Mucosa of rectum (tissue), 2 donors: ENCODE measurements at regions not wholly inside any gene's neighbourhood (a gene's known extent, or its start where the extent isn't known, plus 50 kb on each side); places are given as distances from the start of the nearest gene placed in this dataset.
"Not testable (repeated sequence)": the region's sequence is repeated elsewhere in the genome, so short reads cannot be mapped to it uniquely, and the experiment has no call there.

Experiments
- H3K27ac ChIP-seq, 2 donors: one replicate each; pipeline ENCODE4 v1.7.0; 2013; ENCODE audit warnings: inconsistent platforms in 2 of 2, low read depth in 2 of 2, low read length in 2 of 2
- H3K27me3 ChIP-seq, 2 donors: one replicate each; pipeline ENCODE4 v1.7.0; 2013; ENCODE audit warnings: low read length in 2 of 2; ENCODE audit not compliant: control insufficient read depth in 2 of 2, insufficient read depth in 2 of 2
- H3K36me3 ChIP-seq, 2 donors: one replicate each; pipeline ENCODE4 v1.7.0; 2013; ENCODE audit warnings: low read length in 2 of 2; ENCODE audit not compliant: control insufficient read depth in 2 of 2, insufficient read depth in 2 of 2
- H3K4me1 ChIP-seq, 2 donors: one replicate each; pipeline ENCODE4 v1.7.0; 2013; ENCODE audit warnings: low read length in 2 of 2, mild to moderate bottlenecking in 1 of 2; ENCODE audit not compliant: control insufficient read depth in 2 of 2, insufficient read depth in 2 of 2
- H3K4me3 ChIP-seq, 2 donors: one replicate each; pipeline ENCODE4 v1.7.0; 2013; ENCODE audit warnings: low read length in 2 of 2
- H3K9ac ChIP-seq, 2 donors: one replicate each; pipeline ENCODE4 v1.7.0; 2013; ENCODE audit warnings: low read length in 2 of 2, low read depth in 1 of 2, mild to moderate bottlenecking in 1 of 2
- H3K9me3 ChIP-seq, 2 donors: one replicate each; pipeline ENCODE4 v1.7.0; 2013; ENCODE audit warnings: low read length in 2 of 2; ENCODE audit not compliant: control insufficient read depth in 2 of 2
- donor health status: healthy.
- donor health status: Normal muscosa, but diverticular disease.

DNA sequence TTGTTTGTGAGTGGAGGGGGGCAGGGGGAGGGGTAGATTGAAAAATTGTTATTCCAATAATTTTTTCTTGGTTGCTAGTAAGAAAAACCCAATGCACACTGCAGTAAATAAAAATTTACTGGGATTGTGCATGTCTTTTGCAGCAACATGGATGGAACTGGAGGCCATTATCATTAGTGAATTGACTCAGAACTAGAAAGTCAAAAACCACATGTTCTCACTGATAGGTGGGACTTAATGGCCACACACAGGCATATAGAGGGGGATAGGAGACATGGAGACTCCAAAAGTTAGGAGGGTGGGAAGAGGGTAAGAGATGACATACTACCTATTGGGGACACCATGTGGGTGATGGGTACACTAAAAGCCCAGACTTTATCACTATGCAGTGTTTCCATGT is 67.2 kb downstream of the BUB3 start:
- Histone ChIP-seq H3K9me3 (no peaks in the 10 kb centered on the region), H3K9ac (no peak overlapping the region), H3K4me3 (no peak overlapping the region), H3K27ac (no peak overlapping the region), H3K36me3 (no peaks in the 10 kb centered on the region), H3K27me3 (no peaks in the 10 kb centered on the region), H3K4me1 (no peaks in the 10 kb centered on the region)

GRCh38 chr10:123222832-123223231 is 68.6 kb downstream of the BUB3 start:
- no peak overlapping the region for H3K4me3 ChIP-seq
- no peaks in the 10 kb centered on the region for H3K4me1 ChIP-seq
- no peaks in the 10 kb centered on the region for H3K36me3 ChIP-seq
- H3K27me3 ChIP-seq = no peaks in the 10 kb centered on the region
- no peak overlapping the region for H3K9ac ChIP-seq
- no peak overlapping the region for H3K27ac ChIP-seq
- H3K9me3 ChIP-seq = no peaks in the 10 kb centered on the region

DNA sequence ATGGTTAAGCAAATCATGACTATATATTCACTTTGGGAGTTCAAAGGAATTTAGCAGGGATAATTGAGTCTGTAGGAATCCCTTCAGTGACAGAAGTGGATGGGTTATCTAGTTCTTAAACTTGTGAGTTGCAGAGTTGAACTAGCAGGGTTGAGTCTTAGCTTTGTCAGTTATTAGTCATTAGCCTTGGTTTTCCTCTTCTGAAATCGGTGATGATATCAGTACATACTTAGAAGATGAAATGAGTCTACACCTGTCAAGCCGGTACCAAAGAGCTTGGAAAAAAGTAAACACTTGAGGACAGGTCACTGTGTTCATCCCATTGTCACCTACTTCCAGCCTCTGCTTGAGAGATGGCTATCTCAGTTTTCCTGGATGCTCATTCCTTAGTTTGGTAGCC is 73.5 kb downstream of the BUB3 start:
- H3K36me3 ChIP-seq = no peaks in the 10 kb centered on the region
- H3K27ac ChIP-seq = no peak overlapping the region
- no peaks in the 10 kb centered on the region for H3K9me3 ChIP-seq
- H3K4me1 ChIP-seq = no peaks in the 10 kb centered on the region
- H3K27me3 ChIP-seq = no peaks in the 10 kb centered on the region
- no peak overlapping the region for H3K4me3 ChIP-seq
- no peak overlapping the region for H3K9ac ChIP-seq

DNA sequence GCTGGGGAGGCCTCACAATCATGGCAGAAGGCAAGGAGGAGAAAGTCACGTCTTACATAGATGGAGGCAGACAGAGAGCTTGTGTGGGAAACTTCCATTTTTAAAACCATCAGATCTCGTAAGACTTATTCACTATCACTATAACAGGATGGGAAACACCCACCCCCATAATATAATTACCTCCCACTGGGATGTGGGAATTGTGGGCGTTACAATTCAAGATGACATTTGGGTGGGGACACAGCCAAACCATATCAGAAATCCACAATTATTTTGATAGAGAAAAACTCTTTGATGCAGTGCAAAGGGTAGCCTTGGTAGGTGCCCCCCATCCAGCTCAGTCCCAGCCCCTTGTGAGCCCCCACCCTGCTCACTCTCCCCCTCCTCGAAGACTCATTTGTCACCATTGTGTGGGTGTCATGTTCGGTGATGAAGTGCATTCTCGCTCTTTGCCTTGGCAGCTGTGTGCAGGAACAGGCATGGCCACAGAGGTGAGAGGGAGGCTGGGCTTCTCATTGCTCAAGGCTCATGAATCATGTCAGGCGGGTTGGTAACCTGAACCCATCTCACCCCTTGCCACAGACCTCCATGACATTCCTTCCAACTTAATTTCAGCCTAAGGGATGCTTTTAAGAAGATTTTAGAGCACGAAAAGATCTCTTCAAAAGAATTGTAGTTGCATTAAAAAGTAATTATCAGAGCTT is 75.9 kb downstream of the BUB3 start:
- no peak overlapping the region for H3K4me3 ChIP-seq
- H3K4me1 ChIP-seq = no peaks in the 10 kb centered on the region
- H3K36me3 ChIP-seq = no peaks in the 10 kb centered on the region
- no peak overlapping the region for H3K27ac ChIP-seq
- H3K27me3 ChIP-seq = no peaks in the 10 kb centered on the region
- no peak overlapping the region for H3K9ac ChIP-seq
- H3K9me3 ChIP-seq = no peaks in the 10 kb centered on the region

- not testable (repeated sequence) for H3K27ac ChIP-seq, H3K9me3 ChIP-seq, H3K36me3 ChIP-seq, H3K27me3 ChIP-seq, H3K4me3 ChIP-seq, H3K4me1 ChIP-seq, H3K9ac ChIP-seq
Observed at GRCh38 chr10:123232879-123233278, 78.7 kb downstream of the BUB3 start.

DNA sequence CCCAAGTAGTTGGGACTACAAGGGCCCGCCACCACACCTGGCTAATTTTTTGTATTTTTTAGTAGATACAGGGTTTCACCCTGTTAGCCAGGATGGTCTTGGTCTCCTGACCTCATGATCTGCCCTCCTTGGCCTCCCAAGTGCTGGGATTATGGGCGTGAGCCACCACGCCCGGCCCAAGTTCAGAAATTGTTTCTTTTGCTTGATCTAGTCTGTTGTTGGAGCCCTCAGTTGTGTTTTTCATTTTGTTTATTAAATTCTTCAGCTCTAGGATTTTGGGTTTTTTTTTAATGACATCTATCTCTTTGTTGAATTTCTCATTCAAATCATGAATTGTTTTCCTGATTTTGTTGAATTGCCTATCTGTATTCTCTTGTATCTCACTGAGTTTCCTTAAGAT is 80.8 kb downstream of the BUB3 start:
- not testable (repeated sequence) for H3K36me3 ChIP-seq, H3K27ac ChIP-seq, H3K9me3 ChIP-seq, H3K27me3 ChIP-seq, H3K4me3 ChIP-seq, H3K9ac ChIP-seq, H3K4me1 ChIP-seq

DNA sequence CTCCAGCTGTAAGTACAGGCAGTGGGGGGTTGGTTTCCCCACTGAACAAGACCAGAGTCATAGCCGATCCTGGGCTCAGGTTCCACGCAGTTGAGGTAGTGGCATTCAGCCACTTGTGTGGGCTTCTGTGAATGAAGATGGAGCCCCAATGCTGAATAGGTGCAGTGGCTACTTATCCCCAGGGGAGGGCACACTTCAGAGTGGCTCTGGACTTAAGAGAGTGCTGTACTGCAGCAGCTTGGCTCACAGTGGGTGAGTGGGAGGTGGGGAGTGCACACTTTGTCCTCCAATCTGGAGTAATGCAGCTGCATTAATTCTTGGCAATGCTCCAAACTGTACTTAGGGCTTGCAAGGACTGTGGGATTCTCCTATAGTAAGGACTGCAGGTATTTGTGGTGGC is 81.9 kb downstream of the BUB3 start:
- Histone ChIP-seq H3K36me3 (no peaks in the 10 kb centered on the region), H3K9me3 (peaks cover 0 to 2% of the 10 kb centered on the region in 2 donors), H3K4me1 (no peaks in the 10 kb centered on the region), H3K27ac (no peak overlapping the region), H3K9ac (no peak overlapping the region), H3K27me3 (no peaks in the 10 kb centered on the region), H3K4me3 (no peak overlapping the region)

DNA sequence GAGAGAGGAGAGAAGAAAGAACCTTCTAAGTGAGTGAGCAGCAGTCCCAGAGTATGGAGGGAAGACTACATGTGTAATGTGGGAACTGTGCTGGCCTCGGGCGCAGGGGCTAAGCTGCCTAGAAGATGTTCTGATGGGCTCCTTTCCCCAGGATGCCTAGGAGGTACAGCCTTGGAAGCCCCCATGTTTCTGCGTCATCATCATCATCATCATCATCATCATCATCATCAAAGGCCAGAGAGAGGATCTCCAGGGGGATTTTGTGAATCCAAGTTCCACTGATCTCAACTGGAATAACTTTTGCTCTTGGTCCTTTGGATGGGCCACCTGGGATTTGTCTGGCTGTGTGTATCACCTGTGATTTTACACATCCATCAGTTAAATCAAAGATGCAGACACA is 86.0 kb downstream of the BUB3 start:
- no peak overlapping the region for H3K27ac ChIP-seq
- no peaks in the 10 kb centered on the region for H3K36me3 ChIP-seq
- H3K9me3 ChIP-seq = peaks cover 0 to 2% of the 10 kb centered on the region in 2 donors
- peaks cover 0 to 3% of the 10 kb centered on the region in 2 donors for H3K4me1 ChIP-seq
- no peaks in the 10 kb centered on the region for H3K27me3 ChIP-seq
- no peak overlapping the region for H3K9ac ChIP-seq
- no peak overlapping the region for H3K4me3 ChIP-seq

GRCh38 chr10:123240776-123241175 is 86.6 kb downstream of the BUB3 start:
- peaks cover 0 to 3% of the 10 kb centered on the region in 2 donors for H3K4me1 ChIP-seq

GRCh38 chr10:123241391-123242141 is 87.4 kb downstream of the BUB3 start:
- Histone ChIP-seq H3K36me3 (no peaks in the 10 kb centered on the region), H3K27ac (no peak overlapping the region), H3K9me3 (no peaks in the 10 kb centered on the region), H3K4me3 (no peak overlapping the region), H3K4me1 (peaks cover 0 to 3% of the 10 kb centered on the region in 2 donors), H3K9ac (no peak overlapping the region), H3K27me3 (no peaks in the 10 kb centered on the region)

More at GRCh38 chr10:123240776-123241175, 86.6 kb downstream of the BUB3 start:
- no peak overlapping the region for H3K9ac ChIP-seq
- H3K27ac ChIP-seq = no peak overlapping the region
- no peak overlapping the region for H3K4me3 ChIP-seq
- H3K27me3 ChIP-seq = no peaks in the 10 kb centered on the region
- H3K9me3 ChIP-seq = no peaks in the 10 kb centered on the region
- H3K36me3 ChIP-seq = no peaks in the 10 kb centered on the region
